ENCODE measurements at regions not wholly inside any gene's neighbourhood (a gene's known extent, or its start where the extent isn't known, plus 50 kb on each side); places are given as distances from the start of the nearest gene placed in this dataset.

DNA sequence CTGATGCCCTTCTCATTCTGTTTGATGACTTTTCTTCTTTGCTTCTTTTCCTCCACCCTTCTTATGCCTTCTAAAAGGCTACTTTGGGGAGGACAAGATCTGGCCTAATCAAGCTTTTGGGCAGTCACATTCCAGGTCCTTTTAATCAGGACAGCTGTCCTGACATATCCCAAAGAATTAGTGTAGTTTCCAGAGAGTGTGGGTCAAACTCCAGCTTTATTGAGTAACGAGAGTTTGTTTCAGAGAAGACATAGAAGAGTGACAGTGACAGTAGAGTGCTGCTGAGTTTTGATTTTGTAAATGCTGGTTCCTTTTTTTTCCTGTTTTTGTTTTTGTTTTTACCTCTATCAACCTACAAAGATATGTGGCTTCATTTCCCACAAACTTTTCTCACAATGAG lies 158.4 kb upstream of the SESN3 start:
- intact Hi-C loops (cut with DNase I; ENCODE audit: low total_unique reads), result no loop called here
- no peak for DNase-seq

DNA sequence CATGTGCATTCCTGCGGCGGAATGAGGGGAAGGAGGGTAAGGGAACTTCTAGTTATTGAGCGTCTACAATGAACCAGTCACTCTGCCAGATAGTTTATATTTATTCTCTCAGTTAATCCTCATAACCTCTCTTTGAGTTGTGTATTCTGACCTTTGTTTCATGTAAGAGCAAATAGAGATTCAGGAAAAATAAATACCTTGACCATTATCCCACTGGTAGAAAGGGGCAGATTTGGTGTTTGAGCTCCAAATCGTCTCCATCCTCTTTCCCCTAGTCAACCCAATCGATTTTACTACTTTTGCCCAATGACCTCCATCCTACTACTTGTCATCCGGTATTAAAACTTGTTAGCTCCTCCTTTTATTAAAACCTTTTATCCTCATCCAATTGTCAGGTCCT lies 157.1 kb upstream of the SESN3 start:
- Histone ChIP-seq H3K4me1 (no peaks in the 10 kb centered on the region), H3K4me3 (no peak overlapping the region), H3K27ac (no peak overlapping the region), H3K27me3 (replicated peaks in 1 of 7) (no peaks in the 10 kb centered on the region), H3K9me3 (no peaks in the 10 kb centered on the region), H3K36me3 (no peaks in the 10 kb centered on the region)
- intact Hi-C loops (cut with DNase I; ENCODE audit: low total_unique reads), result no loop called here
- no peak for DNase-seq
- WGBS, 5 donors, result 88 to 96% (median 91%) methylated on average over 6 of the region's 6 CpGs
- TF ChIP-seq POLR2AphosphoS5 (IDR thresholded peaks at IDR 0.05), result no peak
- no peak for TF ChIP-seq POLR2A (IDR thresholded peaks at IDR 0.05)
- TF ChIP-seq, protein P1, sequence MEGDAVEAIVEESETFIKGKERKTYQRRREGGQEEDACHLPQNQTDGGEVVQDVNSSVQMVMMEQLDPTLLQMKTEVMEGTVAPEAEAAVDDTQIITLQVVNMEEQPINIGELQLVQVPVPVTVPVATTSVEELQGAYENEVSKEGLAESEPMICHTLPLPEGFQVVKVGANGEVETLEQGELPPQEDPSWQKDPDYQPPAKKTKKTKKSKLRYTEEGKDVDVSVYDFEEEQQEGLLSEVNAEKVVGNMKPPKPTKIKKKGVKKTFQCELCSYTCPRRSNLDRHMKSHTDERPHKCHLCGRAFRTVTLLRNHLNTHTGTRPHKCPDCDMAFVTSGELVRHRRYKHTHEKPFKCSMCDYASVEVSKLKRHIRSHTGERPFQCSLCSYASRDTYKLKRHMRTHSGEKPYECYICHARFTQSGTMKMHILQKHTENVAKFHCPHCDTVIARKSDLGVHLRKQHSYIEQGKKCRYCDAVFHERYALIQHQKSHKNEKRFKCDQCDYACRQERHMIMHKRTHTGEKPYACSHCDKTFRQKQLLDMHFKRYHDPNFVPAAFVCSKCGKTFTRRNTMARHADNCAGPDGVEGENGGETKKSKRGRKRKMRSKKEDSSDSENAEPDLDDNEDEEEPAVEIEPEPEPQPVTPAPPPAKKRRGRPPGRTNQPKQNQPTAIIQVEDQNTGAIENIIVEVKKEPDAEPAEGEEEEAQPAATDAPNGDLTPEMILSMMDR (IDR thresholded peaks at IDR 0.05 in 8 of 11, conservative IDR thresholded peaks at IDR 0.05 in 3 of 11), result no peak

More for the DNA sequence above, 158.4 kb upstream of the SESN3 start:
- WGBS, 5 donors, result 83 to 96% (median 85%) methylated on average over 1 of the region's 1 CpG
- Histone ChIP-seq H3K4me1 (no peaks in the 10 kb centered on the region), H3K27me3 (replicated peaks in 1 of 7) (no peaks in the 10 kb centered on the region), H3K4me3 (no peak overlapping the region), H3K36me3 (no peaks in the 10 kb centered on the region), H3K27ac (no peak overlapping the region), H3K9me3 (no peaks in the 10 kb centered on the region)
- no peak for TF ChIP-seq POLR2A (IDR thresholded peaks at IDR 0.05)

DNA sequence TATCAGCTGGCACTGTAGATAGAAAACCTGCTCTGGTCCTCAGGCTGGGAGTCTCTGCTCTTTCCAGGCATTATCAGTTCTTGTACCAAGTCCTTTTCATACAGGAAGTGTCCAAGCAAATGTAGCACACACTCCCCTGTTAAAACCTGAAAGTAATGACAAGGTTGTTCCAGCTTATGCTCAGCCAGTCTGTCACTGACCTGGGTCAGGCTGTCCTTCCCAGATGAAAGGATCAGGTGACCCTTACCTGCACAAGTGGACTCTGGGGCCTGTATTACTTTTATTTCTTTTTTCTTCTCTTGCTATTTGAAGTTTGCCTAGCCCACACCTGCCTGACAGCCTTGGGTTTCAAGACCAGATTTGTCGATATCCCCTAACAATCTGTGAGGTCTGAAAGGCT lies 156.3 kb upstream of the SESN3 start:
- intact Hi-C loops (cut with DNase I; ENCODE audit: low total_unique reads), result no loop called here
- TF ChIP-seq POLR2A (IDR thresholded peaks at IDR 0.05) (no peak), POLR2AphosphoS5 (IDR thresholded peaks at IDR 0.05) (no peak)
- TF ChIP-seq, protein P1 (IDR thresholded peaks at IDR 0.05 in 8 of 11, conservative IDR thresholded peaks at IDR 0.05 in 3 of 11), result no peak

DNA sequence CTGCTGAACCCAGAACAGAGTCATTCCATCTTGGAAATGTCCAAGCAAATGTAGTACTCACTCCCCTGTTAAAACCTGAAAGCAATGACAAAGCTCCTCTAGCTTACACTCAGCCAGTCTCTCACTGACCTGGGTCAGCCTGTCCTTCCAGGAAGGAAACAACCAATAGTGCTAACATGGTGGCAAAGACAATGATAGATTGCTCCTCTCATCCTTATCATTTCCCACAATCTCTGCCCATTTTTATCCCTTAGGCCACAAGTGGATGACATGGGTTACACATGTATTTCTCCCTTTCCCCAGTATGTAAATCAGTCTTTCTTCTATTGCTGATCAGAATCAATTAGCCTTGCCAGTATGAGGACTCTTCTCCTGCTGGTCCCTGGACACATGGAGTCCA lies 154.6 kb upstream of the SESN3 start:
- no peaks in the 10 kb centered on the region for H3K36me3 ChIP-seq
- H3K4me1 ChIP-seq, result no peaks in the 10 kb centered on the region
- intact Hi-C loops (cut with DNase I; ENCODE audit: low total_unique reads), result no loop called here
- TF ChIP-seq POLR2AphosphoS5 (IDR thresholded peaks at IDR 0.05) (no peak), POLR2A (IDR thresholded peaks at IDR 0.05) (no peak)
- TF ChIP-seq, protein P1 (IDR thresholded peaks at IDR 0.05 in 8 of 11, conservative IDR thresholded peaks at IDR 0.05 in 3 of 11), result no peak
- no peak for DNase-seq
- no peaks in the 10 kb centered on the region for H3K27me3 ChIP-seq (replicated peaks in 1 of 7)
- H3K4me3 ChIP-seq, result no peak overlapping the region
- no peak overlapping the region for H3K27ac ChIP-seq
- no peaks in the 10 kb centered on the region for H3K9me3 ChIP-seq

More for the DNA sequence above, 156.3 kb upstream of the SESN3 start:
- Histone ChIP-seq H3K27me3 (replicated peaks in 1 of 7) (no peaks in the 10 kb centered on the region), H3K9me3 (no peaks in the 10 kb centered on the region), H3K4me1 (no peaks in the 10 kb centered on the region), H3K4me3 (no peak overlapping the region), H3K27ac (no peak overlapping the region), H3K36me3 (no peaks in the 10 kb centered on the region)
- 88 to 98% (median 93%) methylated on average over 1 of the region's 1 CpG for WGBS, 5 donors
- no peak for DNase-seq

DNA sequence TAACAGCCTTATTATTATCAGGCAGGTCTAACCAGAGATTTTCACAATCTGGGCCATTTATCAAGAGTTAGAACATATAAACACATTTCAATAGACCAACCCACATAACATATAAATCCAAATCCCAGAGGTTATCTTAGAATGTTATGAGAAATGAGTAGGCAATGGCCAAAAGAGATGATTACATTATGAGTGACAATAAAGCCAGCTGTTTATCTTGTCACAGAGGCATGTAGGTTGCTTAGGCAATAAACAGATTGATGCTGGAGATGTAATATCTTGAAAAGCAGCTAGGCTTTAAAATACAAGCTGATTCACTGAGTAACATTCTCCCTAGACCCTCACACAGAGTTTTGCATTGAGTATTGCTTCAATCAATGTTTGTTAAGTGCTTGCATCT lies 148.5 kb upstream of the SESN3 start:
- TF ChIP-seq POLR2A (IDR thresholded peaks at IDR 0.05) (no peak), POLR2AphosphoS5 (IDR thresholded peaks at IDR 0.05) (no peak)
- TF ChIP-seq, protein P1 (IDR thresholded peaks at IDR 0.05 in 8 of 11, conservative IDR thresholded peaks at IDR 0.05 in 3 of 11), result no peak
- Histone ChIP-seq H3K9me3 (no peaks in the 10 kb centered on the region), H3K36me3 (no peaks in the 10 kb centered on the region), H3K4me3 (no peak overlapping the region), H3K27me3 (replicated peaks in 1 of 7) (no peaks in the 10 kb centered on the region), H3K27ac (no peak overlapping the region), H3K4me1 (no peaks in the 10 kb centered on the region)
- no peak for DNase-seq
- intact Hi-C loops (cut with DNase I; ENCODE audit: low total_unique reads), result no loop called here

Measured in spleen (tissue), 11 donors.